ENCODE measurements at regions not wholly inside any gene's neighbourhood (a gene's known extent, or its start where the extent isn't known, plus 50 kb on each side); places are given as distances from the start of the nearest gene placed in this dataset.

DNA sequence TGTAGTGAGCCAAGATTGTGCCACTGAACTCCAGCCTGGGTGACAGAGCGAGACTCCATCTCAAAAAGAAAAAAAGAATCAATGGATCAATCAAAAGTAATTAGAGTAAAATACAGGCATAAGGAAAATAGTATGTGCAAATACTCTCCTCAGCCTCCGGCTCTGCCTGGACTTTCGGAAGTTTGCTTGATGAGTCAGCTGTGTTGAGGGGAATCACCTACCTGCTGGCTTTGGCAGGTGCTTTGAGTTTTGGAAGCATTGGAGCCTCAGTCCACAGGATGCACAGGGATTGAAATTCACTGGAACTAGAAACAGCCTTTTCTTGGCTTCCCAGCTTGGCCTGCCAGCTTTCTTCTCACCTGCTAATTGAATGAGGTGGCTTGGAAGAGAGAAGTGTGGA is 268.2 kb downstream of the PCNX1 start:
- no peak for DNase-seq
- Histone ChIP-seq H3K36me3 (no peaks in the 10 kb centered on the region), H3K9me3 (no peaks in the 10 kb centered on the region), H3K27me3 (no peaks in the 10 kb centered on the region), H3K27ac (no peak overlapping the region), H3K4me3 (no peak overlapping the region), H3K4me1 (no peaks in the 10 kb centered on the region)
- TF ChIP-seq, protein P1, sequence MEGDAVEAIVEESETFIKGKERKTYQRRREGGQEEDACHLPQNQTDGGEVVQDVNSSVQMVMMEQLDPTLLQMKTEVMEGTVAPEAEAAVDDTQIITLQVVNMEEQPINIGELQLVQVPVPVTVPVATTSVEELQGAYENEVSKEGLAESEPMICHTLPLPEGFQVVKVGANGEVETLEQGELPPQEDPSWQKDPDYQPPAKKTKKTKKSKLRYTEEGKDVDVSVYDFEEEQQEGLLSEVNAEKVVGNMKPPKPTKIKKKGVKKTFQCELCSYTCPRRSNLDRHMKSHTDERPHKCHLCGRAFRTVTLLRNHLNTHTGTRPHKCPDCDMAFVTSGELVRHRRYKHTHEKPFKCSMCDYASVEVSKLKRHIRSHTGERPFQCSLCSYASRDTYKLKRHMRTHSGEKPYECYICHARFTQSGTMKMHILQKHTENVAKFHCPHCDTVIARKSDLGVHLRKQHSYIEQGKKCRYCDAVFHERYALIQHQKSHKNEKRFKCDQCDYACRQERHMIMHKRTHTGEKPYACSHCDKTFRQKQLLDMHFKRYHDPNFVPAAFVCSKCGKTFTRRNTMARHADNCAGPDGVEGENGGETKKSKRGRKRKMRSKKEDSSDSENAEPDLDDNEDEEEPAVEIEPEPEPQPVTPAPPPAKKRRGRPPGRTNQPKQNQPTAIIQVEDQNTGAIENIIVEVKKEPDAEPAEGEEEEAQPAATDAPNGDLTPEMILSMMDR (IDR thresholded peaks at IDR 0.05), result no peak
- intact Hi-C loops (cut with DNase I; ENCODE audit: low total_unique reads), result no loop called here

DNA sequence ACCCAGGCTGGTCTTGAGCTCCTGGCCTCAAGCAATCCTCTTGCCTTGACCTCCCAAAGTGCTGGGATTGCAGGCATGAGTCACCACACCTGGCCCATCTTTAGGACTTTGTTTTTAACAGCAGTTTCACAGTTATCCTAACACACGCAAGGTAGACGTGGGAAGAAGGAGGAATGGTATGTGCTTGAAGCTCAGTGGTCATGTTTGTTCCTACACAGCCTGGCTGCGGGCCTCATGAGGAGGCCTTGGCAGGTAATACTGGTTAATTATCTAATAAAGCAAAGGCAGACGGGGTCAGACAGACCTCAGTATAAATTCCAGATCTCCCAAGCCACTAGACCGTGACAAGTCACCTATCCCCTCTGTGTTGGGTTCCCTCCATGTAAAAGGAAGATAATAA is 271.8 kb downstream of the PCNX1 start:
- no peak overlapping the region for H3K27ac ChIP-seq
- H3K4me3 ChIP-seq, result no peak overlapping the region
- TF ChIP-seq, protein P1 (IDR thresholded peaks at IDR 0.05), result no peak
- no peaks in the 10 kb centered on the region for H3K36me3 ChIP-seq
- peaks cover 0 to 4% (median 0%) of the 10 kb centered on the region in 4 donors for H3K4me1 ChIP-seq
- no peaks in the 10 kb centered on the region for H3K9me3 ChIP-seq
- no peak for DNase-seq
- intact Hi-C loops (cut with DNase I; ENCODE audit: low total_unique reads), result no loop called here
- H3K27me3 ChIP-seq, result no peaks in the 10 kb centered on the region

DNA sequence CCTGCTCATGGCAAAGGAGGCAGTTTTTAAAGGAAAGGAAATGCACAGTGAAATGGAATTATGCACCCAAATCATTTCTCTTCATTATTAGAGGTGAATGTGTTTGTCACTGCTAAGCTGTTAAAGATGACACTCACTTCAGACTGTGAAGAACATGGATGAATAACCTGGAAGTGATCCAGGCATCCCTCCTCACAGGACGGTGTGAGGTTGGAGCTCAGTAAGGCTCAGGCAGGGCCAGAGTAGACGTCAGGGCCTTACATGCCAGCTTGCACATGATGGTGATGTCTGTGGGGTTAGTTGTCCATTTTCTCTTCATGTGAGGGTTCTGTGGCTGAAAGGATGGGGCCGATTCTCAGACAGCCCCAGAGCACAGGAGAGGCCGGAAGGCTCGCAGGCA is 273.1 kb downstream of the PCNX1 start:
- no peak for DNase-seq
- Histone ChIP-seq H3K27ac (no peak overlapping the region), H3K4me1 (peaks cover 0 to 6% (median 0%) of the 10 kb centered on the region in 4 donors), H3K4me3 (no peak overlapping the region), H3K27me3 (no peaks in the 10 kb centered on the region), H3K9me3 (no peaks in the 10 kb centered on the region), H3K36me3 (no peaks in the 10 kb centered on the region)
- TF ChIP-seq, protein P1 (IDR thresholded peaks at IDR 0.05), result no peak
- intact Hi-C loops (cut with DNase I; ENCODE audit: low total_unique reads), result no loop called here

DNA sequence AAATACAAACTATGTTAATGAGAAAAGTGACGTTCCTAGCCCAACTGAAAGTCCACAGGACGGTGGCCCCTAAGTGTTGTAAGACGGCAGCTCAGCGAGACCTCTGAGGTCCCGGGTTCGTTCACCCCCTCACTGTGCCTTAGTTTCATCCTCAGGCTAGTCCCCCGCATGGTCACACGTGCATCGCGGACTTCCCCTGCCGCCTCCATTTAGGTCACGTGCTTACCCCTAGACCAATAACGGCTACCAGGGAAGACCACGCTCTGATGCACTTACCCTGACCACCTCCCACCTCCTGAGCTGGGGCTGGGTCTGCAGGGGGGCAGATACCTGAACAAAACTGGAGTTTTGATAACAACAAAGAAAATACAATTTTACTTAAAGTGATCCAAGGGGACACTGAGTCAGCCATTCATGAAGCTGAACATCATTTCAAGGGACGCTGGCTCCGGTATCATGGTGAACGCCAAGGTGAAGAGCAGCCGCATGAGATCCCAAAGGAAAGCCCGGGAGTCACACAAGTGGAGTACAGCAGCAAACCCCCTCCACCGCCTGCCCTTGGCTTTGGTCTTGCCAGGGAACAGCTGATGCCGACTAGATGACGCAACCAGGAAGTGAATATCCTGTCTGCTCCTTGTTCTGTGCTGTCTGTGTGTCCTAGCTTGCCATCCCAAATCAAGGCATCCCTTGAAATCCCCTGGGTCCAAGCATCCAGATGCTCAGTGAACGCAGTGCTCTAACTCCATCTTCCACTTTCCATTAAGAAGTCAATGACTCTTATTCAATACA is 274.1 kb downstream of the PCNX1 start:
- Histone ChIP-seq H3K27me3 (no peaks in the 10 kb centered on the region), H3K9me3 (no peaks in the 10 kb centered on the region), H3K4me1 (peaks cover 0 to 6% (median 0%) of the 10 kb centered on the region in 4 donors), H3K27ac (no peak overlapping the region), H3K4me3 (no peak overlapping the region), H3K36me3 (no peaks in the 10 kb centered on the region)
- TF ChIP-seq, protein P1 (IDR thresholded peaks at IDR 0.05), result no peak
- intact Hi-C loops (cut with DNase I; ENCODE audit: low total_unique reads), result no loop called here
- no peak for DNase-seq

DNA sequence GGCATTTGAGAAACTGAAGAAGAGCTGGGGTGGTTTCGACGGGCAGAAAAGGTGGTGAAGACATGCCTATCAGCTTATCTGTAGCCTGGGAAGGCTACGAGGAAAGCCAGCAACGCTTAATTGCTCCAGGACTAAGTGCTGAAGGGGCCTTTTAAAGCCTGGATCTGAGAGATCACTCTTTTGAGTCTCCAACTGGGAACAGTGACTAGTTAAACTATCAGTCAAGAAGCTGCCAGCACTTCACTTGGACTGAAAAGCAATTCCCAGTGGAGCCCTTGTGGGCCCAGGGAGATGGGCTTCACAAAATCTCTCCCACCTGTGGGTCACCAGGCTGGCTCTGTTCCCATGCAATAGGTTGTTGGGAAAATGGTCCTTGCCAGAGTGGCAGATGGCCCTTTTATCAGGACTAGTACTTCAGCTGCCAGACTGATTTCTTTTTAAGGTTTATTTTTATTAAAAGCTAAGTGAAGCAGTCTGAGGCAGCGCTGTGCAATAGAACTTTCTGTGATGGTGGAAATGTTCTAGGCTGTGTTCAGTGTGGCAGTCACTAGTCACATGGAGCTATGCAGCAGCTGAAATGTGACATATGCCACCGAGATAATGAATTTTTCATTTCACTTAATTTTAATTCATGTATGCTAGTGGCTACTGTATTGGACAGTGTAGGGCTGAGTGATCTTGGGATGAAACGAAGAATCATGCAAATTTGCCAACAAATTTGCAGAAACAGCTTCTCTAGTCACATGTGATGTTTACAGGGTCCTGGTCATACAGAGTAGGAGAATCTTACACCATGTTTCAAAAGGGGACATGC is 276.8 kb downstream of the PCNX1 start:
- no peaks in the 10 kb centered on the region for H3K9me3 ChIP-seq
- TF ChIP-seq, protein P1 (IDR thresholded peaks at IDR 0.05), result no peak

More for the DNA sequence above, 276.8 kb downstream of the PCNX1 start:
- Histone ChIP-seq H3K27me3 (no peaks in the 10 kb centered on the region), H3K4me1 (peaks cover 0 to 19% (median 5%) of the 10 kb centered on the region in 4 donors), H3K36me3 (no peaks in the 10 kb centered on the region), H3K4me3 (no peak overlapping the region), H3K27ac (no peak overlapping the region)
- DNase-seq, result no peak
- intact Hi-C loops (cut with DNase I; ENCODE audit: low total_unique reads), result no loop called here

Data from tibial artery (tissue), 4 donors.